OCI-LY3 (cell line): ENCODE measurements at regions not wholly inside any gene's neighbourhood (a gene's known extent, or its start where the extent isn't known, plus 50 kb on each side); places are given as distances from the start of the nearest gene placed in this dataset.

Experiments used
- EZH2phosphoT487 ChIP-seq: fragments of 200-600 bp; shearing (Covaris generic); IDR thresholded peaks from 2 replicates; pipeline ENCODE4 v1.6.1; 2018; ENCODE audit warnings: antibody characterized with exemption, mixed run types, low read depth
- TF ChIP-seq, protein P1 (sequence below): fragments of 200-600, 300-600 bp; sonication (generic); IDR thresholded peaks from 2 replicates; pipeline ENCODE4 v1.5.1; 2014; ENCODE audit warnings: antibody characterized with exemption, low read length, low read depth

DNA sequence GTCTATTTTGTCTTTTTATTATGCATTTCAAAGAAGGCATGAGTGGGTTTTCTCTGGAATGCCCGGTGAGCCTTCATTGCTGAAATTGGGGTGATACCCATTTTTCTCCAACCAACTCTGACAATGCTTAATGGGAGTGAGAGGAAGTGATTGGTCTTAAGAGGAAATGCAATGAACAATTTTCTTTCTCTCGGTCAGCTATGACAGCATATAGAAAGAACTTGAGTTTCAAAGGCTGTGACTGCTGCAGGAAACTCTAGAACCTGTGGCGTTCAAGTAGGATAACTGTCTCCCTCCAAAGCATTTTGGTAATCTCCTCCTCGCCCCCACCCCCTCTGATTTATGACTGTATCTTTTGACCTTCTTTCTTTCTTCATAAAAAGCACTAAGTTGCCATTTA lies 155.9 kb downstream of the LYPLAL1 start:
- TF ChIP-seq, protein P1, sequence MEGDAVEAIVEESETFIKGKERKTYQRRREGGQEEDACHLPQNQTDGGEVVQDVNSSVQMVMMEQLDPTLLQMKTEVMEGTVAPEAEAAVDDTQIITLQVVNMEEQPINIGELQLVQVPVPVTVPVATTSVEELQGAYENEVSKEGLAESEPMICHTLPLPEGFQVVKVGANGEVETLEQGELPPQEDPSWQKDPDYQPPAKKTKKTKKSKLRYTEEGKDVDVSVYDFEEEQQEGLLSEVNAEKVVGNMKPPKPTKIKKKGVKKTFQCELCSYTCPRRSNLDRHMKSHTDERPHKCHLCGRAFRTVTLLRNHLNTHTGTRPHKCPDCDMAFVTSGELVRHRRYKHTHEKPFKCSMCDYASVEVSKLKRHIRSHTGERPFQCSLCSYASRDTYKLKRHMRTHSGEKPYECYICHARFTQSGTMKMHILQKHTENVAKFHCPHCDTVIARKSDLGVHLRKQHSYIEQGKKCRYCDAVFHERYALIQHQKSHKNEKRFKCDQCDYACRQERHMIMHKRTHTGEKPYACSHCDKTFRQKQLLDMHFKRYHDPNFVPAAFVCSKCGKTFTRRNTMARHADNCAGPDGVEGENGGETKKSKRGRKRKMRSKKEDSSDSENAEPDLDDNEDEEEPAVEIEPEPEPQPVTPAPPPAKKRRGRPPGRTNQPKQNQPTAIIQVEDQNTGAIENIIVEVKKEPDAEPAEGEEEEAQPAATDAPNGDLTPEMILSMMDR: no peak
- TF ChIP-seq EZH2phosphoT487: no peak
